ENCODE measurements at regions not wholly inside any gene's neighbourhood (a gene's known extent, or its start where the extent isn't known, plus 50 kb on each side); places are given as distances from the start of the nearest gene placed in this dataset.

DNA sequence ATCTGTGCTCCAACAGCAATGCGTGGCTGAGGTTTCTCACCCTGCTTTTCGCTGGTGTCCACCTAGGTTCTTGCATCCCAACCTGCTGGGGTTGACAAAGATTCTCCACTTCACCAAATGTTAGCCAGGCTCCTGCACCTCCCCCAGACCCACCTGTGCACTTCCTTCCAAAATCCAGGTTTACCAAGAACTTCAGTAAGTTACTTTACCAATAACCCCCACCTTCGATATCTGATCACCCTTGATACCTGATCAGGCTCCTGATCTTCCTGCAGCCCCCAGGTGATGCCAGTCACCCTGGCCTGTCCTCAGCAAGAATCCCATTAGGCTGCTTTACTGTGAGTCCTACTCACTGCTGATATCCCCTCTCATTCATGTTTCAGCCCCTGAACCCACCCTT is 1203.4 kb downstream of the TBC1D22A start:
- TF ChIP-seq CTCF (IDR thresholded peaks at IDR 0.05; ENCODE audit: control insufficient read depth, insufficient read depth, low read depth, low read length, missing control alignments) = no peak
- H3K4me3 ChIP-seq (ENCODE audit: control insufficient read depth, low read depth, low read length) = no peak overlapping the region
- no peak for DNase-seq (ENCODE audit: low read depth)

GRCh38 chr22:47965066-47965465 is 1202.6 kb downstream of the TBC1D22A start:
- no peak overlapping the region for H3K4me3 ChIP-seq (ENCODE audit: control insufficient read depth, low read depth, low read length)
- TF ChIP-seq CTCF (IDR thresholded peaks at IDR 0.05; ENCODE audit: control insufficient read depth, insufficient read depth, low read depth, low read length, missing control alignments) = no peak
- no peak for DNase-seq (ENCODE audit: low read depth)

- TF ChIP-seq CTCF (IDR thresholded peaks at IDR 0.05; ENCODE audit: control insufficient read depth, insufficient read depth, low read depth, low read length, missing control alignments) = no peak
Observed at GRCh38 chr22:47963660-47964059, 1201.2 kb downstream of the TBC1D22A start.

DNA sequence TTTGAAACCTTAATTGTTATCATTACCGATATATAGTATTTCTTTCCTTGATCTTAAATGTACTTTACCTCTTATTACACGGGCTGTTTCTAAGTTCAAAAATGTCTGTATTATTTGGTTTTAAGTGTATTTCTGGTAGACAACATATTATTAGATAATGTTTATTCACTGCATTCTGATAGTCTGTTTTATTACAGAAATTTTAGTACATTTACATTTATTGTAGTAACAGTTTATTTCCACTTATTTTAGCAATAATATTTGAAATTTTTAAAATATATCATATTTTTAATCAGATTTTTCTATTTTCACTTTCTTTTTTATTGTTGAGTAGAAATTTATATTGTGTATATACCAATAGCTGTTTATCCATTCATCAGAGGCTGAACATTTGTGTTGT is 1195.2 kb downstream of the TBC1D22A start:
- no peak overlapping the region for H3K4me3 ChIP-seq (ENCODE audit: control insufficient read depth, low read depth, low read length)
- DNase-seq (ENCODE audit: low read depth) = no peak
- TF ChIP-seq CTCF (IDR thresholded peaks at IDR 0.05; ENCODE audit: control insufficient read depth, insufficient read depth, low read depth, low read length, missing control alignments) = no peak

More at GRCh38 chr22:47963660-47964059, 1201.2 kb downstream of the TBC1D22A start:
- no peak overlapping the region for H3K4me3 ChIP-seq (ENCODE audit: control insufficient read depth, low read depth, low read length)
- no peak for DNase-seq (ENCODE audit: low read depth)

DNA sequence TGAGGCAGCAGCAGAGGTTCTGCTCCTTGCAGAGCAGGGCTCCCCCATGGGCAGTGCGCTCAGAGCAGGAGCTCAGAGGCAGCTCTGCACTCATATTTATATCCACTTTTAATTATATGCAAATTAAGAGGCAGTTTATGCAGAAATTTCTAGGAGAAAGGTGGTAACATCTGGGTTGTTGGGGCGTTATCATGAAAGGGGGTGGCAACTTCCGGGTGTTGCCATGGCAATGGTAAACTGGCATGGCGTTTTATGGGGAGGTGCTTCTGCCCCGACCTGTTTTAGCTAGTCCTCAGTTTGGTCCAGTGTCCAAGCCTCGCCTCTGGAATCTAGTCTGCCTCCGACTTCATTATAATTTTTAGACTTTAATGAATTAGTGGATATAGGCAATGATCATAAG is 1191.7 kb downstream of the TBC1D22A start:
- TF ChIP-seq CTCF (IDR thresholded peaks at IDR 0.05; ENCODE audit: control insufficient read depth, insufficient read depth, low read depth, low read length, missing control alignments) = no peak
- no peak overlapping the region for H3K4me3 ChIP-seq (ENCODE audit: control insufficient read depth, low read depth, low read length)
- no peak for DNase-seq (ENCODE audit: low read depth)

GRCh38 chr22:47944941-47945340 is 1182.5 kb downstream of the TBC1D22A start:
- no peak for TF ChIP-seq CTCF (IDR thresholded peaks at IDR 0.05; ENCODE audit: control insufficient read depth, insufficient read depth, low read depth, low read length, missing control alignments)
- H3K4me3 ChIP-seq (ENCODE audit: control insufficient read depth, low read depth, low read length) = no peak overlapping the region
- no peak for DNase-seq (ENCODE audit: low read depth)

Measured in AG09309 (cell line).